K562 (cell line): ENCODE measurements at regions not wholly inside any gene's neighbourhood (a gene's known extent, or its start where the extent isn't known, plus 50 kb on each side); places are given as distances from the start of the nearest gene placed in this dataset.

Experiments used
- ATAC-seq: fragments of 200-7000 bp; cut with Tn5 transposase; 3 replicates; pipeline ENCODE4 v1.9.1; 2020; ENCODE audit warnings: moderate library complexity
- BruUV-seq: library from RNA; stranded (reverse); fragments of 400-500 nt; replicated peaks from 2 replicates; lab custom pipeline; 2021; lab: Mats Ljungman, UMichigan
- CTCF ChIA-PET: fragments of 300-600 bp; formaldehyde crosslinking; extraction: SDS; loops from one replicate; lab custom pipeline; 2021; ENCODE audit warnings: low intra/inter-chr PET ratio; lab: Yijun Ruan, JAX
- POLR2A ChIA-PET: fragments of 300-600, 350-650 bp; sonication (Branson Sonifier 250); formaldehyde crosslinking; extraction: SDS; loops from one replicate; lab custom pipeline; 2021; ENCODE audit warnings: antibody characterized with exemption, inconsistent platforms; lab: Yijun Ruan, JAX
- DNase-seq, 4 experiments: peaks; one replicate each; pipeline versions ENCODE4 v3.0.0 to v3.0.0-alpha.2; 2011 to 2018; ENCODE audit warnings: low spot score in 3 of 4, mixed read lengths in 3 of 4; ENCODE audit errors: extremely low read depth in 1 of 4
- FAIRE-seq: peaks from 2 replicates; lab custom pipeline; 2011; peaks lifted over from hg19 to GRCh38; lab: Jason Lieb, UNC
- H2AFZ ChIP-seq: 2 replicates; pipeline ENCODE4 v1.6.0; 2011; ENCODE audit warnings: low read depth, low read length, control low read depth, inconsistent platforms
- H3K27ac ChIP-seq: fragments of 200-600 bp; 3 replicates; pipeline ENCODE4 v1.8.0; 2011; ENCODE audit warnings: low read depth, mild to moderate bottlenecking, control low read depth, inconsistent platforms, low read length, moderate library complexity, mixed read lengths; ENCODE audit errors: extremely low read depth
- H3K27me3 ChIP-seq, 2 experiments: fragments of 300-600 bp in 1 of 2; 2 replicates in 1 of 2; 3 replicates in 1 of 2; pipeline versions ENCODE4 v1.6.0 to v1.8.0; 2011; ENCODE audit warnings: inconsistent platforms in 2 of 2, low read length in 2 of 2, mild to moderate bottlenecking in 1 of 2, mixed read lengths in 1 of 2, moderate library complexity in 1 of 2; ENCODE audit not compliant: control insufficient read depth in 2 of 2, insufficient read depth in 2 of 2
- H3K36me3 ChIP-seq: fragments of 300-600 bp; 3 replicates; pipeline ENCODE4 v1.8.0; 2011; ENCODE audit warnings: mild to moderate bottlenecking, low read length, inconsistent platforms; ENCODE audit not compliant: control insufficient read depth, insufficient read depth
- H3K4me1 ChIP-seq, 2 experiments: fragments of 200-600 bp in 1 of 2; replicated peaks in 1 of 2; 2 replicates in 1 of 2; 3 replicates in 1 of 2; pipeline versions ENCODE4 v1.5.1 to v1.8.0; 2011; ENCODE audit warnings: inconsistent platforms in 2 of 2, low read length in 2 of 2, mild to moderate bottlenecking in 1 of 2, mixed read lengths in 1 of 2, moderate library complexity in 1 of 2; ENCODE audit not compliant: control insufficient read depth in 2 of 2, insufficient read depth in 2 of 2
- H3K4me2 ChIP-seq: 2 replicates; pipeline ENCODE4 v1.6.1; 2011; ENCODE audit warnings: low read length, control low read depth, inconsistent platforms, mixed read lengths; ENCODE audit not compliant: insufficient read depth
- H3K4me3 ChIP-seq: fragments of 200-600 bp; sonication (generic), shearing (Covaris generic); 2 replicates; pipeline ENCODE4 v1.5.1; 2016; ENCODE audit warnings: control low read depth, inconsistent platforms
- H3K79me2 ChIP-seq: fragments of 200-600 bp; 3 replicates; pipeline ENCODE4 v1.8.0; 2011; ENCODE audit warnings: low read length, inconsistent platforms; ENCODE audit not compliant: control insufficient read depth, insufficient read depth
- H3K9ac ChIP-seq, 2 experiments: 2 replicates each; pipeline versions ENCODE4 v1.6.0 to v1.6.1; 2011; ENCODE audit warnings: low read depth in 2 of 2, low read length in 2 of 2, control low read depth in 1 of 2, inconsistent platforms in 1 of 2, mild to moderate bottlenecking in 1 of 2, mixed read lengths in 1 of 2; ENCODE audit not compliant: insufficient read depth in 1 of 2
- H3K9me1 ChIP-seq: one replicate; pipeline ENCODE4 v1.6.0; 2011; ENCODE audit warnings: inconsistent platforms, mild to moderate bottlenecking, low read length, moderate library complexity; ENCODE audit not compliant: control insufficient read depth, insufficient read depth
- H3K9me3 ChIP-seq: replicated peaks from 2 replicates; pipeline ENCODE4 v1.5.1; 2011; ENCODE audit warnings: low read depth, low read length, inconsistent platforms; ENCODE audit not compliant: control insufficient read depth, insufficient read depth
- H4K20me1 ChIP-seq: replicated peaks from 2 replicates; pipeline ENCODE4 v1.6.1; 2011; ENCODE audit warnings: low read length, inconsistent platforms, mixed read lengths; ENCODE audit not compliant: control insufficient read depth, insufficient read depth
- ADNP ChIP-seq: fragments of 200-800 bp; sonication (Bioruptor generic); IDR thresholded peaks from 2 replicates; pipeline ENCODE4 v1.6.1; 2016; ENCODE audit warnings: missing genetic modification characterization, missing compliant biosample characterization
- CBFA2T2 ChIP-seq: fragments of 450-650 bp; conservative IDR thresholded peaks from 2 replicates; pipeline ENCODE4 v1.6.1; 2017; ENCODE audit warnings: mild to moderate bottlenecking
- CREBBP ChIP-seq: IDR thresholded peaks from one replicate; pipeline ENCODE4 v1.6.1; 2012; ENCODE audit warnings: low read depth, mild to moderate bottlenecking, control low read depth, inconsistent platforms, low read length
- CREM ChIP-seq: IDR thresholded peaks from 2 replicates; pipeline ENCODE4 v1.6.1; 2014; ENCODE audit warnings: antibody characterized with exemption, low read depth
- NCOA6 ChIP-seq: fragments of 450-650 bp; IDR thresholded peaks from 2 replicates; pipeline ENCODE4 v1.6.1; 2017; ENCODE audit warnings: mild to moderate bottlenecking
- RBM39 ChIP-seq: fragments of 200-400 bp; formaldehyde crosslinking; optimal IDR thresholded peaks from 2 replicates; pipeline ENCODE3; 2018; ENCODE audit warnings: low read depth, low read length
- SRSF1 ChIP-seq: fragments of 200-400 bp; formaldehyde crosslinking; IDR thresholded peaks from 2 replicates; pipeline ENCODE4 v1.6.1; 2017; ENCODE audit warnings: mild to moderate bottlenecking, low read depth, low read length, moderate library complexity
- WGBS: fragments of 100-300 bp; shearing (Covaris generic); methylation state at CpG from one replicate; pipeline ENCODE4 v1.1.6; 2016; ENCODE audit warnings: low coverage, mixed read lengths; ENCODE audit not compliant: insufficient coverage; ENCODE audit errors: missing lambda C conversion rate; 5-methylcytosine and 5-hydroxymethylcytosine counted together
- in situ Hi-C: fragments of 300-500 bp; cut with MboI; formaldehyde crosslinking; loops from 4 replicates; pipeline ENCODE4 v1.15.0; 2018; ENCODE audit warnings: inconsistent platforms, mixed read lengths
- intact Hi-C: fragments of 100-400 bp; cut with micrococcal nuclease; formaldehyde crosslinking; loops from 2 replicates; pipeline ENCODE4 v1.14.2; 2022
- TF ChIP-seq, protein P1 (sequence below), 2 experiments: fragments of 450-650 bp in 1 of 2; sonication (generic) in 1 of 2; formaldehyde crosslinking in 1 of 2; IDR thresholded peaks in 1 of 2; conservative IDR thresholded peaks in 1 of 2; 2 replicates each; pipeline versions ENCODE4 v1.6.1 to v1.8.1; 2016 to 2023; ENCODE audit warnings: mild to moderate bottlenecking in 2 of 2, moderate library complexity in 2 of 2, inconsistent platforms in 1 of 2, missing genetic modification reagents in 1 of 2
- TF ChIP-seq, protein P2 (sequence below), 2 experiments: fragments of 450-650 bp in 1 of 2; sonication (generic) in 1 of 2; formaldehyde crosslinking in 1 of 2; IDR thresholded peaks; 2 replicates each; pipeline versions ENCODE4 v1.7.1 to v1.9.0; 2016 to 2022; ENCODE audit warnings: inconsistent platforms in 1 of 2, mild to moderate bottlenecking in 1 of 2, missing genetic modification reagents in 1 of 2

DNA sequence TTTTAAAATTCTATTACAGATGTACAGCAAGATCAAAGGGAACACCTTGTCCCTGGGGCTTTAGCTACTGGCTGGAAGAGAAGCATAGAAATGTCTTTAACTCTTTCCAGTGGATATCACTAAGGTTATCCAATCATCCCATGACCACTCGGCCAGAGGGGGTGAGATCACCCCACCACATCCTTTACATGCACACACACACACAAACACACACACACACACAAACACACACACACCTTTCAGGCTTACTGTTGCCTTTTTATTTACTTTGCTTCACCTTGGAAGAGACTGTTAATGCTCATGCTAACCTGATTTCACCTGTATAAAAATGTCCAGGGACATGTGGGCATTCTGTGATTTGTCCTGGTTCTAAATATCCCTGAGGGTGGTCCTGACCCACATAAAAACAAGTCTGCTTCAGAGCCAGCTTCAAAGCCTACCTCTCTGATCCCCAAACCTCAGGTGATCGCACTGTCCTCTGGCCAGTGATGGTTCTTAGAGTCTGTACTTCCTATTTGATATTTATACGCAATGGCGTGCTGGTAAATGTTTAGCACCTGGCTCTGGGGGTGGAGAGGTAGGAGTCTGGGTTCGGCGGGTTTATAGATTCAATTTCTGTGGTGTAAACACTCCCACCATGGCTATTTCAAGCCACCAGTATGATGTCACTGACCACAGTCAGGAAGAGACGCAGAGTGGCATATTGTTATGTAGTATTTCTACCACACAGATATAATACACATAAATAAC, 166.1 kb upstream of the EEA1 start:
- DNase-seq (peak in 2 of 4 experiments; percentile 29 to 32), ATAC-seq (peak; percentile 22; the same call in 2 of the 3 replicates), FAIRE-seq (no peak)
- Histone ChIP-seq H3K9ac (no peak overlapping the region; a peak in 1 of 4 replicates), H3K4me1 (peaks cover 0 to 12% of the 10 kb centered on the region in 2 experiments; a peak in 3 of 5 replicates), H3K36me3 (no peaks in the 10 kb centered on the region), H3K4me3 (no peak overlapping the region), H3K4me2 (no peak overlapping the region), H4K20me1 (no peaks in the 10 kb centered on the region), H3K27ac (no peak overlapping the region), H3K9me1 (no peaks in the 10 kb centered on the region), H3K9me3 (no peaks in the 10 kb centered on the region), H3K79me2 (no peaks in the 10 kb centered on the region), H2AFZ (peak overlapping the region; percentile 43), H3K27me3 (no peaks in the 10 kb centered on the region)
- in situ Hi-C loops = no loop called here
- intact Hi-C loops = loop anchor here (5.0 kb wide), 2 partner anchors 282 to 302 kb away; partner anchors contain the start of gene NUDT4
- ChIA-PET POLR2A (no interaction called here), CTCF (interaction anchor here (0.6 kb wide), 1 partner anchor 324 kb away, joined by 3 read pairs; no protein-coding TSS in a partner anchor)
- no TSS peak for BruUV-seq
- WGBS = 38% methylated on average over 7 of the region's 7 CpGs
- TF ChIP-seq, protein P1, sequence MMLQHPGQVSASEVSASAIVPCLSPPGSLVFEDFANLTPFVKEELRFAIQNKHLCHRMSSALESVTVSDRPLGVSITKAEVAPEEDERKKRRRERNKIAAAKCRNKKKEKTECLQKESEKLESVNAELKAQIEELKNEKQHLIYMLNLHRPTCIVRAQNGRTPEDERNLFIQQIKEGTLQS (IDR thresholded peaks at IDR 0.05) = peak; percentile 72
- TF ChIP-seq, protein P1 (CRISPR knock-in tag; conservative IDR thresholded peaks at IDR 0.05) = no peak
- TF ChIP-seq NCOA6 (no peak), RBM39 (no peak), CREBBP (no peak), SRSF1 (no peak), ADNP (tag) (no peak), CBFA2T2 (0 out of 2 replicates have a peak, but pooled peaks have one; percentile 6), CREM (0 out of 2 replicates have a peak, but pooled peaks have one; percentile 22)
- TF ChIP-seq, protein P2, sequence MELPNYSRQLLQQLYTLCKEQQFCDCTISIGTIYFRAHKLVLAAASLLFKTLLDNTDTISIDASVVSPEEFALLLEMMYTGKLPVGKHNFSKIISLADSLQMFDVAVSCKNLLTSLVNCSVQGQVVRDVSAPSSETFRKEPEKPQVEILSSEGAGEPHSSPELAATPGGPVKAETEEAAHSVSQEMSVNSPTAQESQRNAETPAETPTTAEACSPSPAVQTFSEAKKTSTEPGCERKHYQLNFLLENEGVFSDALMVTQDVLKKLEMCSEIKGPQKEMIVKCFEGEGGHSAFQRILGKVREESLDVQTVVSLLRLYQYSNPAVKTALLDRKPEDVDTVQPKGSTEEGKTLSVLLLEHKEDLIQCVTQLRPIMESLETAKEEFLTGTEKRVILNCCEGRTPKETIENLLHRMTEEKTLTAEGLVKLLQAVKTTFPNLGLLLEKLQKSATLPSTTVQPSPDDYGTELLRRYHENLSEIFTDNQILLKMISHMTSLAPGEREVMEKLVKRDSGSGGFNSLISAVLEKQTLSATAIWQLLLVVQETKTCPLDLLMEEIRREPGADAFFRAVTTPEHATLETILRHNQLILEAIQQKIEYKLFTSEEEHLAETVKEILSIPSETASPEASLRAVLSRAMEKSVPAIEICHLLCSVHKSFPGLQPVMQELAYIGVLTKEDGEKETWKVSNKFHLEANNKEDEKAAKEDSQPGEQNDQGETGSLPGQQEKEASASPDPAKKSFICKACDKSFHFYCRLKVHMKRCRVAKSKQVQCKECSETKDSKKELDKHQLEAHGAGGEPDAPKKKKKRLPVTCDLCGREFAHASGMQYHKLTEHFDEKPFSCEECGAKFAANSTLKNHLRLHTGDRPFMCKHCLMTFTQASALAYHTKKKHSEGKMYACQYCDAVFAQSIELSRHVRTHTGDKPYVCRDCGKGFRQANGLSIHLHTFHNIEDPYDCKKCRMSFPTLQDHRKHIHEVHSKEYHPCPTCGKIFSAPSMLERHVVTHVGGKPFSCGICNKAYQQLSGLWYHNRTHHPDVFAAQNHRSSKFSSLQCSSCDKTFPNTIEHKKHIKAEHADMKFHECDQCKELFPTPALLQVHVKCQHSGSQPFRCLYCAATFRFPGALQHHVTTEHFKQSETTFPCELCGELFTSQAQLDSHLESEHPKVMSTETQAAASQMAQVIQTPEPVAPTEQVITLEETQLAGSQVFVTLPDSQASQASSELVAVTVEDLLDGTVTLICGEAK (IDR thresholded peaks at IDR 0.05) = no peak
- TF ChIP-seq, protein P2 (CRISPR knock-in tag; IDR thresholded peaks at IDR 0.05) = no peak
